Adrenal gland (tissue), 5 donors: ENCODE measurements at regions not wholly inside any gene's neighbourhood (a gene's known extent, or its start where the extent isn't known, plus 50 kb on each side); places are given as distances from the start of the nearest gene placed in this dataset.

Experiments
- CTCF ChIP-seq, 6 experiments: fragments of 450-650 bp in 4 of 6; fragments of 200-600 bp in 2 of 6; sonication (generic) in 1 of 6; IDR thresholded peaks; 1 replicate in 5 of 6; 2 replicates in 1 of 6; pipeline versions ENCODE4 v1.5.1 to v1.8.0; 2016 to 2021; ENCODE audit warnings: antibody characterized with exemption in 6 of 6, mild to moderate bottlenecking in 2 of 6, moderate library complexity in 1 of 6
- POLR2A ChIP-seq, 2 donors: fragments of 450-650 bp; IDR thresholded peaks; one replicate each; pipeline ENCODE4 v1.6.1; 2017; ENCODE audit warnings: antibody characterized with exemption in 2 of 2, mild to moderate bottlenecking in 2 of 2, moderate library complexity in 1 of 2
- donor health status: DM: no; HTN: no; CAD: no.

GRCh38 chr1:55367273-55367672 lies 152.1 kb upstream of the USP24 start:
- no peak for TF ChIP-seq CTCF (IDR thresholded peaks at IDR 0.05)
- no peak for TF ChIP-seq POLR2A (IDR thresholded peaks at IDR 0.05)
